PC-3 (cell line): ENCODE measurements at regions not wholly inside any gene's neighbourhood (a gene's known extent, or its start where the extent isn't known, plus 50 kb on each side); places are given as distances from the start of the nearest gene placed in this dataset.

ENCODE experiments used
- EZH2phosphoT487 ChIP-seq: fragments of 300-600 bp; sonication (generic); IDR thresholded peaks from 2 replicates; pipeline ENCODE4 v1.6.1; 2018; ENCODE audit warnings: mild to moderate bottlenecking, antibody characterized with exemption, low read length, borderline replicate concordance
- TF ChIP-seq, protein P1 (sequence below): fragments of 300-600 bp; sonication (generic); conservative IDR thresholded peaks from 2 replicates; pipeline ENCODE4 v1.5.1; 2017; ENCODE audit warnings: antibody characterized with exemption, low read depth, mild to moderate bottlenecking, low read length

DNA sequence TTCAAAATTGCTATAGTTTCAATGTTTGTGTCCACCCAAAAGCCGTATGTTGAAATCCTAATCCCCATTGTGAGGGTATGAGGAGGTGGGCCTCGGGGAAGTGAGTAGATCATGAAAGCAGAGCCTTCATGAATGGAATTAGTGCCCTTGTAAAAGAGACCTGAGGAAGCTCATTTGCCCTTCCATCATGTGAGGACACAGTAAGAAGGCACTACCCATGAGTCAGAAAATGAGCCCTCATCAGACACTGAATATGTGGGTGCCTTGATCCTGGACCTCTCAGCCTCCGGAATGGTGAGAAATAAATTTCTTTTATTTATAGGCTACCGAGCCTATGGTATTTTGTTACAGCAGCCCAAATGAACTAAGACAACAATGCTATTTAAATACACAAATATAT, 57.7 kb upstream of the EFHC2 start:
- TF ChIP-seq, protein P1, sequence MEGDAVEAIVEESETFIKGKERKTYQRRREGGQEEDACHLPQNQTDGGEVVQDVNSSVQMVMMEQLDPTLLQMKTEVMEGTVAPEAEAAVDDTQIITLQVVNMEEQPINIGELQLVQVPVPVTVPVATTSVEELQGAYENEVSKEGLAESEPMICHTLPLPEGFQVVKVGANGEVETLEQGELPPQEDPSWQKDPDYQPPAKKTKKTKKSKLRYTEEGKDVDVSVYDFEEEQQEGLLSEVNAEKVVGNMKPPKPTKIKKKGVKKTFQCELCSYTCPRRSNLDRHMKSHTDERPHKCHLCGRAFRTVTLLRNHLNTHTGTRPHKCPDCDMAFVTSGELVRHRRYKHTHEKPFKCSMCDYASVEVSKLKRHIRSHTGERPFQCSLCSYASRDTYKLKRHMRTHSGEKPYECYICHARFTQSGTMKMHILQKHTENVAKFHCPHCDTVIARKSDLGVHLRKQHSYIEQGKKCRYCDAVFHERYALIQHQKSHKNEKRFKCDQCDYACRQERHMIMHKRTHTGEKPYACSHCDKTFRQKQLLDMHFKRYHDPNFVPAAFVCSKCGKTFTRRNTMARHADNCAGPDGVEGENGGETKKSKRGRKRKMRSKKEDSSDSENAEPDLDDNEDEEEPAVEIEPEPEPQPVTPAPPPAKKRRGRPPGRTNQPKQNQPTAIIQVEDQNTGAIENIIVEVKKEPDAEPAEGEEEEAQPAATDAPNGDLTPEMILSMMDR = no peak
- TF ChIP-seq EZH2phosphoT487 = no peak
